ENCODE measurements at regions not wholly inside any gene's neighbourhood (a gene's known extent, or its start where the extent isn't known, plus 50 kb on each side); places are given as distances from the start of the nearest gene placed in this dataset.

DNA sequence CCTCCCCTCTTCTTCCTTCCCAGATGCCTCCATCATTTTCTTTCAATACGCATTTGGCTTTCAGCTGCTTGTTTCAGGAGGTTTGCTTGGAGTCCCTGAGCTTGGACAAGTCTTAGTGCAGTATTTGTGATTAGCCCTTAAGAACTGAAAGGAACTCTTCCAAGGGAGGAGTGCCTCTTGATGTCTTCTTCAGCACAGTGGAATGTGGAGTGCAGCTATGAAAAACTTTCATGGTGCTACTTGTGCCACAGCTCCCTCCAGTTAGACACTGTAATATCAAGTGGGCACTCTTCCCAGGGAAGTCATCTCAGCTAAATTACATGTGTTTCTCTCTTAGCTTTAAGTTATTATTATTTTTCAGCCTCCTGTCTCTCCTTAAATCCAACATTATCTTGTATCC lies 173.1 kb downstream of the NECTIN3 start:
- no peak for DNase-seq

DNA sequence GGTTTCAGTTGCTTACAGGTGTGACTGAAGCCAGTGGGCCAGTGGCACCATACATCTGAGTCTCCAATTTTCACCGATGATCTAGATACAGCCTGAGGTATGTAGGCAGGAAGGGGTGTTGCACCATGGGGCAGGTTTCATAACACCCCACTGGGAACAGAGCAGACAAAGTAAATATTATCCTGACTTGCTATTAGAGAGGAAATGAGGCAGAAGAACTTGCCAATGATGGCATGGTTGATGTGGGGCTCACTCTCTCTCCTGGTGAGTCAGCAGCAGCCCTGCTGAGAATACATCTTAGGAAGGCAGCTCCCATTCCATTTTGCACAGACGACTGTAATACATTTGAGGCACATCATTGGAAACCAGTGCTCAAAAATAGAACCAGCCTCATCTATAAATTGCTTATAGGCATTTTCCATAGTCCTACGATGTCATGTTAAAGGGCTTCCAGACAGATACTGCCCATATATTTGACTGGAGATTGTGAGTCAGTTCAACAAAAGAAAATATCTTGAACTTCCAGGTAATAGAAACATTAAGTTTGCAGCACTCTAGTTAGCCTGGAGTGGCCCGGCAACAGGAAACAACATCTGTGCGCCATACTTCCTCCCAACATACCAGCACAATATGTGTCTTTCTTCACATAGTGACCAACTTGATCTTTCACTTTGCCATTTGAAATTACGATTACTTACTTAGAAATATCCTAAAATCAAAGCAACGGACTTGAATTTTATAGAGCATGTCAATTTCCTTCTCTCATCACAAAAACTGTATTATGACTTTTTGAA lies 175.5 kb downstream of the NECTIN3 start:
- no peak for DNase-seq

- no peak for DNase-seq
Observed at GRCh38 chr3:111248406-111248805, 176.8 kb downstream of the NECTIN3 start.

DNA sequence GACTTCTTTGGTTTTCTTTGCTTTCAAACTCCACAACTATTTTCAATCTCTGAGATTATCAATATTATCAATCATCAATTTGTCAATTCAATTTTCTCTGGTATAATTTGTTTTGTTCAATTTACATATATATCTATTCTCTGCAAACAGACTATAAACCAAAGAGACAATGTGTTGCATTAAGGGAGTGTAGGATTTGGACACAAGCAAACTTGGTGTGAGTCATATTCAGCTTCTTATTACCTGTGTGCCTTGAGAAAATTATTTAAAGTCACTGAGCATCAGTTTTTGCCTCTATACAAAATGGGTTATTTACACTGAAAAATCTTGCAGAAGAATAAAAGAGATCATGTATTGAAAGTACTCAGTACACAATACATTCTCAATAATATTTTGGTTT lies 177.8 kb downstream of the NECTIN3 start:
- no peak for DNase-seq

DNA sequence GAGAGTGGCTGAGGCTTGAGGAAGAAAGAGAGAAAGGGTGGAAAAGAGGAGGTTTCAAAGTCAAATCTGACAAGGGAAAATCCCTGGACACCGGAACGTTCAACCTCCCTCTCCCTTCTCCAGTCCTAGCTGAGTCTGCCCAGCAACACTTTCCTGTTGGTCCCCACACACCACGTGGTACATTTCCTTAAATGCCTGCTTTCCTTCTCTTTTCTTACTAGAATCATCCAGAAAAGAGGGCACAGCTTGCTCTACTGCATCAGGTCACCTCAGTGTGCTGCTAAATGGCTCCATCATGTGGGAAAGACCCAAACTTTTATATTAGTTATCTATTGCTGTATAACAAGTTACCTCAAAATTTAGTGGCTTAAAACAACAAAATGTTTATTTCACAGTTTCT lies 181.2 kb downstream of the NECTIN3 start:
- no peak for DNase-seq

- DNase-seq, result no peak
Observed at GRCh38 chr3:111253733-111254132, 182.1 kb downstream of the NECTIN3 start.

- DNase-seq, result no peak
Observed at GRCh38 chr3:111260878-111261277, 189.3 kb downstream of the NECTIN3 start.

GRCh38 chr3:111269777-111270176 lies 198.2 kb downstream of the NECTIN3 start:
- DNase-seq, result no peak

DNA sequence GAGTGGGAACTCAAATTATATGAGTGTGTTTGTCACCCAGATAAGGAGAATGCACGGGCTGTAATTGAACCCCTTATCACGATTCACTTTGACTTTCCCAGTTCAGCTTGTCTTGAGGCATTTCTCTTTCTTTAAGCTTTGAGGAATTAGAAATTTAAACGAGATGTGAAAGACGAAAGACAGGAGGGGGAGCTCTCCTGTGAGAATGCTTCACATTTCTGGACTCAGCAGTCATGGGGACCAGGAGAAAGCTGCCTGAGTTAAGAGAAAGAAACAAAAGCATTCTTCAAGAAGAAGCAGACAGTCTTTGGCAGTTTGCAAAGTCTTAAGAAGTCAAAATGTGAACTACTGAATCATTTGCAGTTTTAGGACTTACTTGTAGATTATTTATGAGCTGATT lies 205.6 kb downstream of the NECTIN3 start:
- no peak for DNase-seq

DNA sequence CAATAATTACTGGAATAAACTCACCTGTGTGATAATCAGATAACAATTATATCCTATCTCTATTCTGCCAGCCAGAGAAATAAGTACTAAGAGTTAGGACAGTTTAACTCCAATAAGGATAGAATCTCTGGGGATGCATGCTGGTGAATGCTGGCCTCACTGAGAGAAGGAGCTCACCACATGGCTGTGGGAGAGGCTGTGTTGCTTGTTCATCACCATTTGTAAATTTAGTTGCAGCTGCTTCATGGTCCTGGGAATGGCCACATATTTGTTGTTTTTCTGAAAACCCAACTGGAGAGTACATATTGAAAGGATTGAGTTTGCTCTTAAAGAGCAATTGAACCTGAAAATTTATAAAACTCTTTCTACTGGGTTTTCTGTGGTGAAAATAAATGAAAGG lies 207.3 kb downstream of the NECTIN3 start:
- no peak for DNase-seq

- no peak for DNase-seq
Observed at GRCh38 chr3:111282024-111282423, 210.4 kb downstream of the NECTIN3 start.

GRCh38 chr3:111283165-111283564 lies 211.5 kb downstream of the NECTIN3 start:
- no peak for DNase-seq

GRCh38 chr3:111284503-111285183 lies 213.0 kb downstream of the NECTIN3 start:
- DNase-seq, result peak; percentile 26

DNA sequence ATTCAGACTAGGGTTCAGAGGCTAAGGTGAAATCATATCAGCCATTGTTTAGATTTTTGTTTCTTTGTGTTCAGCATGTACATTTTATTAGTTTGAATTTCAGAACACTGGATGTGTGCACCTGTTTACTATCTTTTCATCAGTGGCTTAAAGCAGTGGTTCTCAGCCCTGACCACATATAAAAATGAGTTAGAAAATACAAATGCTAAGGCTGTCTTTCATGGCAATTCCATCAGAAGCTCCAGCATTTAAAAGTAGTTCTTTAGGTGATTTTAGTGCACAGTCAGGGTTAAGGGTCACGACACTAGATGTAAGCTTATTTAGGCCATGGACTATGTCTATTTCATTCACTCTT lies 213.5 kb downstream of the NECTIN3 start:
- no peak for DNase-seq

DNA sequence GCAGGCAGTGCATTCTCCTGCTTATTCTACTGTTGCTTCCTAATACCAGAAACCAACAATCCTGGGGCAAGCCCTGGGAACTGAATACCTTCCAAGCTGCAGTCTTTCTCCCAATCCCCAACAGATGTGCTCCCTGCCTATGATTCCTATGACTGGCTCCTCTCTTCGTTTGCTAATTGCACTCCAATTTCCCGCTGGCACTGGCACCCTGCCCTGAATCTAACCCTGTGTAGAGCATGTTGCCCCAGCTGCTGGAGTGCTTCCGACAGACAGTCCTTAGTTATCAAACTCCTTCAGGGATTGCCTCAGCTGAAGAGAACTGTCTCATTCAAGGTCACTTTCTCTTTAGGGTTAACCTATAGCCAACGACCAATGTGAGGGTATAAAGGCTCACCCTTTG lies 214.1 kb downstream of the NECTIN3 start:
- DNase-seq, result no peak

DNA sequence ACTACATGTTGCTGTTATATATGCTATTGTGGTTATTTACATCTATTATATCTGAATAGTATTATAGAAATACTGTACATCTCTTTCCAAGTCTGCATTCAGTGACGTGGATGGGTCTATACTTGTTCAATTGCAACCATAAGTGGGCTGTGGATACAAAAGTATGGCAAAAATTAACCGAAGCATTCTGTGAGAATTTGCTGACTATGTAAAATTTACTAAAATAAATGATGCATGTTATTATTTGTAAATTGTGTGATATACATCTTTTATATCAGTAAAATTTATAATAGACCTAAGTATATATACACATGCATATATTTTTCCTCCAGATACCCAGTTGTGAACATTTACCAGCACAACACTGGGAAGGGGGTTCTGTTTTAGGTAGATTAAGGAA lies 215.1 kb downstream of the NECTIN3 start:
- no peak for DNase-seq

GRCh38 chr3:111292117-111292516 lies 220.5 kb downstream of the NECTIN3 start:
- no peak for DNase-seq

DNA sequence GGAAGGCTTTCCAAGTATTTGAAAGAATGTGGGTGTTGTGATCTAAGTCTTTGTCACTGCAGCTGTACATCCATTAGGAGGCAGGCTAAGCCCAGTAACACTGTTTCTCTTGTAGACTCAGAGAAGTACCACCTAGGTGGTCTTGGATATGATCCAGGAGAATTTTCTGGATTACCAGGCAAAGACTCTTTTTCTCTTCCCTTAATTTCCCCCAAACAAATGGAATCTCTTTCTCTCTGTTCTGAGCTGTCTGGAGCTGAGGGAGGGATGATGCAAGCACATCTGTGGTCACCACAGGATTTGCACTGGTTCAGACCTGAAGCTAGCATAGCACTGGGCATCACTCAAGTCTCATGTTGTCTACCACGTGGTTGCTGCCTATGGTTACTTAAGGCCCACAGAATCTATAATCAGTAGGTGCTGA lies 227.6 kb downstream of the NECTIN3 start:
- no peak for DNase-seq

GRCh38 chr3:111301238-111301798 lies 229.7 kb downstream of the NECTIN3 start:
- DNase-seq, result no peak

DNA sequence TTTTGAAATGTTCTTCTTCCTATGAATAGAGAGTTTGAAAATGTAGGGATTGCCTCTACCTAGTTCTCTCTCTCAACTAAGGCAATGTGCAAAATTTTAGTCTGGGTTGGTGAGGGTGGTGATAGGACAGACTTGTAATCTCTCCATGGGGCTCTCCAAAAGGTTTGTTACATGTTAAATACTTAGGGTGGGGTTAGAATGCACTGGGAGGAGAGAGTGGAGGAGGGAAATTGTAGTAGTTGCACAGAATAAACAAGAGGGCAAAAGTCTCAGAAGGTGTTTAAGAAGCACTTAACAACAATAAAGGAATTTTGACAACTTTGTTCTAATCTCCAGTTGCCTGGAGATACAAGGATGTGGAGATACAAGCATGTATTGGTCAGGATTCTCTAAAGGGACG lies 230.4 kb downstream of the NECTIN3 start:
- DNase-seq, result no peak

- no peak for DNase-seq
Observed at GRCh38 chr3:111303760-111304159, 232.1 kb downstream of the NECTIN3 start.

GRCh38 chr3:111307676-111308075 lies 234.3 kb upstream of the CD96 start:
- DNase-seq, result no peak

DNA sequence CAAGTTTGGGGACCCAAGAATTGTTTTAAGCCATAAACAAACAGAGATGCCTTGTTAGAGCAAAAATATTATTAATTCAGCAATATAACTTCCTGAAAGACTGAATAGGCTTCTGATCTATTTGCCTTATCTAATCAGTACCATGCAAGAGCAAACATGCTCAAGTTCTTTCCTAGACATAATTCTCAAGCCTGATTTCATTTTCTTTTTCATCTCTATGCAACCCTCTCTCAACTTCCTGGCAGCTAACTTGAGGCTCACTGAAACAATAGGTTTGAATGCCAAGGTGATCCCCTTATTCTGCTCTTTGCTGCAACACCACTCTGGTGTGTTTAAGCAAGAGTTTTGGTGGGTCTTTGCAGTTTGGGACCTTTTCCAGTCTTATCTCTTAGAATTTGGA lies 230.9 kb upstream of the CD96 start:
- no peak for DNase-seq

DNA sequence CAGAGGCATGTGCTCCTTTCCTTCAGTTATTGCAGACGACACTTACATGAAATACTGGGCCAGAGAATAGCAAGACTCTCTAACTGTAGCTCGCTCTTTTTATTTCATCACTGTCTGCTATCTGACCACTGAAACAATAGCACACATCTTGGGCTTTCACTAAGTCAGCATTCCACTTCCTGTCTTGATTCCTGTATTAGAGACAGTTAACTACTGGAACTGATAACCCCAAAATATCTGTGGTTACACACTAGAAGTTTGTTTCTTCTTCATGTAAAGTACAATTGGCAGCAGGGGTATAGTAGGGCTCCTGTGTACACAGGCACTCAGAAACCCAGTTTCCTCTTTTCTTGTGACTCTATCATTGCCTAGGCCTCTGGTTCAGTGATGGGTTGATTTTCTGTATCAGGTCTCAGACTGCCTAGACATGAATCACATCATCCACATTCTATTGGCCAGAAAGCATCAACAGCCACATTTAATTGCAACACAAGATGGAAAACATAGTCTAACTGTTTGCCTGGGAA lies 230.2 kb upstream of the CD96 start:
- no peak for DNase-seq

All from NCI-H1048 (cell line).